ENCODE measurements at regions not wholly inside any gene's neighbourhood (a gene's known extent, or its start where the extent isn't known, plus 50 kb on each side); places are given as distances from the start of the nearest gene placed in this dataset.

GRCh38 chr5:74953937-74954720, 87.9 kb upstream of the FAM169A start:
- H3K4me1 ChIP-seq (ENCODE audit: control insufficient read depth, insufficient read depth, low read length): no peaks in the 10 kb centered on the region
- no peaks in the 10 kb centered on the region for H3K27me3 ChIP-seq (ENCODE audit: control insufficient read depth, insufficient read depth)
- 54% methylated on average over 8 of the region's 8 CpGs for WGBS
- no peak overlapping the region for H3K27ac ChIP-seq (ENCODE audit: low read length)
- intact Hi-C loops (cut with DNase I): no loop called here
- no peak for DNase-seq
- H3K4me3 ChIP-seq (ENCODE audit: low read length): no peak overlapping the region
- ATAC-seq: no peak
- H3K9me3 ChIP-seq (ENCODE audit: control insufficient read depth, low read length): no peaks in the 10 kb centered on the region

GRCh38 chr5:74953554-74953936, 87.4 kb upstream of the FAM169A start:
- 92% methylated on average over 5 of the region's 5 CpGs for WGBS
- Histone ChIP-seq H3K27ac (ENCODE audit: low read length) (no peak overlapping the region), H3K4me1 (ENCODE audit: control insufficient read depth, insufficient read depth, low read length) (no peaks in the 10 kb centered on the region), H3K4me3 (ENCODE audit: low read length) (no peak overlapping the region), H3K27me3 (ENCODE audit: control insufficient read depth, insufficient read depth) (no peaks in the 10 kb centered on the region), H3K9me3 (ENCODE audit: control insufficient read depth, low read length) (no peaks in the 10 kb centered on the region)
- intact Hi-C loops (cut with DNase I): no loop called here
- DNase-seq: no peak
- no peak for ATAC-seq

DNA sequence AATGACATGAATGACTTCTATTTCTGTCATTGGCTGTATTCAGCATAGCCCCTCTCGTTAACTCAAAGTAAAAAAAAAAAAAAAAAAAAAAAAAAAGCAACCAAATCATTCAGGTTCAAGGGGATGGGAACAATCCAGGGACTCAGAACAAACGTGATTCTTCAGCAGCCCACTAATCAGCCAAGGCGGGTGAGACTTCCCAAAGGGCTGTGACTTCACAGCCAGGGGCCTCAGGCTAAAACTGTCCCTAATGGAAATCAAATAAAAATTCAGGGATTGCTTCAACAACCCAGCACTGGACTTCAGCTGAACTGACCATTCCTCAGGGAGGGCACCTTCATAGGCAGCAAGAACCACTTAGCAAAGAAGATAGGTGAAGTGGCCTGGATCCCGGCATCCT, 86.2 kb upstream of the FAM169A start:
- 44% methylated on average over 4 of the region's 4 CpGs for WGBS
- intact Hi-C loops (cut with DNase I): no loop called here
- Histone ChIP-seq H3K9me3 (ENCODE audit: control insufficient read depth, low read length) (no peaks in the 10 kb centered on the region), H3K4me3 (ENCODE audit: low read length) (no peak overlapping the region), H3K27ac (ENCODE audit: low read length) (no peak overlapping the region), H3K4me1 (ENCODE audit: control insufficient read depth, insufficient read depth, low read length) (no peaks in the 10 kb centered on the region), H3K27me3 (ENCODE audit: control insufficient read depth, insufficient read depth) (no peaks in the 10 kb centered on the region)
- ATAC-seq (no peak), DNase-seq (no peak)

DNA sequence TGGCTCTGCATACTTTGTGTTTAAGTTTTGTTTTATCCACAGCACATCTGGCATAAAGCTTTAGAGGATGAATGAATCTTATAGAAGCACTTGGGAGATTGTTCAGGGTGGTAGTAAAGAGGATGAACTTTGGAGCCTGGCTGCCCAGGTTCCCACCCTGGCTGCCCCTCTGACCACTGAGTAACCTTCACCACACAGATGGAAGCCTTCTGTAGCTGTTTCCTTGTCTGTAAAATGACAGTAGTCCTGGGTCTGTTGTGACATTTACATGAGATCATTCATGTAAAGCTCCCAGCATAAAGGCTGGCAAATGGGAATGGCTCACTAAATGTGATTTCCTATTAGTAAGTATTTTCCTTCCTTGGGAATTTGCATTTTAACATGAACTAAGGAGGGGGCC, 85.7 kb upstream of the FAM169A start:
- ATAC-seq (no peak), DNase-seq (no peak)
- no peak overlapping the region for H3K27ac ChIP-seq (ENCODE audit: low read length)
- no peak overlapping the region for H3K4me3 ChIP-seq (ENCODE audit: low read length)
- H3K27me3 ChIP-seq (ENCODE audit: control insufficient read depth, insufficient read depth): no peaks in the 10 kb centered on the region
- H3K4me1 ChIP-seq (ENCODE audit: control insufficient read depth, insufficient read depth, low read length): no peaks in the 10 kb centered on the region
- intact Hi-C loops (cut with DNase I): no loop called here
- H3K9me3 ChIP-seq (ENCODE audit: control insufficient read depth, low read length): no peaks in the 10 kb centered on the region

DNA sequence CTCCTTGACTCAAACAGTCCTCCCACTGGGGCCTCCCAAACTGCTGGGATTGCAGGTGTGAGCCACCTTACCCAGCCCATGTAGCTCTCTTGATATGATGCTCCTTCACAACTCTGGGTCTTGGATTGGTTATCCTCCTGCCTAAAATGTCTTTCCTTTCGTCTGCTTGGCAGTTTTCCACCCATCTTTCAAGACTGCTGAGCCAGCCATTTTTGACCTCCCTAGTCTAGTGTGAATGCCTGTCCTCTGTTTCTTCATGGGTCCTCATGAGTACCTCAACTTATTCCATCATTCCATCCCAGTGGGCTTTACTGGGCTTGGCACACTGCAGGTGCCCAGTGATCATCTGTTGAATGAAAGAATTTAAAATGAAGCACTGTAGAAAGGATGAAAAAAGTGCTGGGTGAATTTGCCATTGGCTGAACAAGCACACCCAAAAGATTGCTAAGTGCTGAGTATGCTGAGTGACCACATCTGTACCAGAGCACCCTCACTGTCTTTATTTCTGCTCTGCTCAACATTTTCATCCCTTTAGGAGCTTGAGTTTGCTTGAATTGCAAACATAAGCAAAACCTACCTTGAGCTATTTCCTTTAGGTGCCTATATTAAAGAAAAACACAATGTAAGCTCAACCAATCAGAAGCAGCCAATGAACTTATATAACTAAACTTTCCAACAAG, 84.8 kb upstream of the FAM169A start:
- Histone ChIP-seq H3K9me3 (ENCODE audit: control insufficient read depth, low read length) (no peaks in the 10 kb centered on the region), H3K27me3 (ENCODE audit: control insufficient read depth, insufficient read depth) (no peaks in the 10 kb centered on the region), H3K4me3 (ENCODE audit: low read length) (no peak overlapping the region), H3K4me1 (ENCODE audit: control insufficient read depth, insufficient read depth, low read length) (no peaks in the 10 kb centered on the region), H3K27ac (ENCODE audit: low read length) (no peak overlapping the region)
- ATAC-seq (no peak), DNase-seq (no peak)
- intact Hi-C loops (cut with DNase I): no loop called here
- WGBS: 70% methylated on average over 1 of the region's 1 CpG

DNA sequence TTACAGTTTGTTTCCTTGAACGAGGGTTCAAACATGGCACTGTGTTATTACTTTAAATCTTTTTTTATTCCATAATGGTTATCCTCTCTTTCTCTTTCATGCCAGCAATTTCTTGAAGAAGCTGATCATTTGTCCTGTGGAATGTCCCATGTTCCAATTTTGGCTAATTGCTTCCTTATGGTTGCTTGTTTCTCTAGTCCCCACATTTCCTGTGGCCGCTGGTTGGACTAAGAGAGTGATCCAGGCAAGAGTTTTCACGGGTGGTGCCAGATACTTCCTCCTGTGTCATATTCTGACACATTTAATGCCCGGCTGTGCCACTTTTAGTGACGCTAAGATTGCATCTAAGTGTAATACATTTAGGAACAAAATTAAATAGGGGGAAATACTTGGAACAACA, 83.8 kb upstream of the FAM169A start:
- ATAC-seq (no peak), DNase-seq (no peak)
- Histone ChIP-seq H3K27ac (ENCODE audit: low read length) (no peak overlapping the region), H3K9me3 (ENCODE audit: control insufficient read depth, low read length) (no peaks in the 10 kb centered on the region), H3K27me3 (ENCODE audit: control insufficient read depth, insufficient read depth) (no peaks in the 10 kb centered on the region), H3K4me1 (ENCODE audit: control insufficient read depth, insufficient read depth, low read length) (no peaks in the 10 kb centered on the region), H3K4me3 (ENCODE audit: low read length) (no peak overlapping the region)
- 62% methylated on average over 5 of the region's 5 CpGs for WGBS
- intact Hi-C loops (cut with DNase I): no loop called here

DNA sequence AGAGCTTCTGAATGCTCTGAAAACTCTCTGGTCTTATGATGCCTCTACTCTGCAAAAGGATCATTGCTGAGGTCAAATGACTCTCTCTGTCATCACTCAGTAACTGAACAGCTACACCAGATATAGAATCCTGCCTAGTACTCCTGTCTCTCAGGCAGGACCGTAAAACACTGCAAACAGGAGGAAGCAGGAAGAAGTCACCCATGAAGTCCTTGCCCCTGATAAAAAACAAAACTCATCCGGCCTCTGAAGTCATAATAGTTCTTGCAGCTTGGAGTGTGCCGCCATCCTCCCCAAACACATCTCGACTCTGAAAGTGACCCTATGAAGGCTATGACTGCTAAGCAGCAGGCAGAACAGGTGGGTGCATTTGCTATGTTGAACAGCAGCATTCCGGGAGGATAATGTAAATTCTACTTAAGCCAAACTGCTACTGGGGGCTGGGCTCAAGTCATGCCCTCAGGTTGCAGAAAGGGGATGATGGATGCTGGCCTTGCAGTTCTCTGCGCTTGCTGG, 81.9 kb upstream of the FAM169A start:
- Histone ChIP-seq H3K4me3 (ENCODE audit: low read length) (no peak overlapping the region), H3K9me3 (ENCODE audit: control insufficient read depth, low read length) (no peaks in the 10 kb centered on the region)
- 38% methylated on average over 6 of the region's 6 CpGs for WGBS

GRCh38 chr5:74946471-74946870, 80.3 kb upstream of the FAM169A start:
- no peaks in the 10 kb centered on the region for H3K4me1 ChIP-seq (ENCODE audit: control insufficient read depth, insufficient read depth, low read length)
- WGBS: 89% methylated on average over 4 of the region's 4 CpGs
- no peak overlapping the region for H3K27ac ChIP-seq (ENCODE audit: low read length)
- no peak overlapping the region for H3K4me3 ChIP-seq (ENCODE audit: low read length)
- ATAC-seq: no peak
- no peaks in the 10 kb centered on the region for H3K9me3 ChIP-seq (ENCODE audit: control insufficient read depth, low read length)
- no peak for DNase-seq
- no peaks in the 10 kb centered on the region for H3K27me3 ChIP-seq (ENCODE audit: control insufficient read depth, insufficient read depth)
- intact Hi-C loops (cut with DNase I): no loop called here

More for the DNA sequence above, 81.9 kb upstream of the FAM169A start:
- peak; percentile 29 to 55 for ATAC-seq
- H3K27ac ChIP-seq (ENCODE audit: low read length): no peak overlapping the region
- DNase-seq: no peak
- intact Hi-C loops (cut with DNase I): no loop called here
- H3K27me3 ChIP-seq (ENCODE audit: control insufficient read depth, insufficient read depth): no peaks in the 10 kb centered on the region
- H3K4me1 ChIP-seq (ENCODE audit: control insufficient read depth, insufficient read depth, low read length): no peaks in the 10 kb centered on the region

DNA sequence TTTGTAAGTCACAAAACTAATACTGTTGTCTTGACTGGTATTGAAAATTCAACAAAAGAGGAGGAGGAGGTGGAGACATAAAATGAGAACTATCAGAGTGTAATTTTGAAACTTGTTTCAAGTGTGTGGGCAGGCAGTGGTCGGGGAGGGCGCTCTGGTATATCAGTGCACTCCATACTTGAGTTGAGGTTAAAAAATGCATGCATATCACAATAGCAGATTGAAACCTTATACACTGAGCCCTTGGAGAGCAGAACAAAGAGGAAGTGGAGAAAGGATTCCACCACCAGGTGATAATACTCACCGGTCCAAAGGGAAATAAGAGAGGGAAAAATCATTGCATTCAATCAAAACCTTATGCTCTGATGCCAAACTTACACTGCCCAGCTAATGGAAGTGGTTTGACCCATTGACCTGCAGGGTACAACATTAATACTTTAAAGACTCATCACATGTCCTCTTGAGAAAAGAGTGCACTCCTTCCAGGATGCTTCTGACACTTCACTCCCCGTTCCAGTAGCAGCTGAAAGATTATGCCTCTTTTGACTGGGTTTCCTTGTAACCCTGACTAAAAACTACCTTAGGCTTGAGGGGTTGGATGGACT, 79.5 kb upstream of the FAM169A start:
- no peaks in the 10 kb centered on the region for H3K4me1 ChIP-seq (ENCODE audit: control insufficient read depth, insufficient read depth, low read length)
- no peak overlapping the region for H3K4me3 ChIP-seq (ENCODE audit: low read length)
- intact Hi-C loops (cut with DNase I): no loop called here
- ATAC-seq (no peak), DNase-seq (no peak)
- no peaks in the 10 kb centered on the region for H3K27me3 ChIP-seq (ENCODE audit: control insufficient read depth, insufficient read depth)
- WGBS: 60% methylated on average over 4 of the region's 4 CpGs
- no peak overlapping the region for H3K27ac ChIP-seq (ENCODE audit: low read length)
- H3K9me3 ChIP-seq (ENCODE audit: control insufficient read depth, low read length): no peaks in the 10 kb centered on the region

DNA sequence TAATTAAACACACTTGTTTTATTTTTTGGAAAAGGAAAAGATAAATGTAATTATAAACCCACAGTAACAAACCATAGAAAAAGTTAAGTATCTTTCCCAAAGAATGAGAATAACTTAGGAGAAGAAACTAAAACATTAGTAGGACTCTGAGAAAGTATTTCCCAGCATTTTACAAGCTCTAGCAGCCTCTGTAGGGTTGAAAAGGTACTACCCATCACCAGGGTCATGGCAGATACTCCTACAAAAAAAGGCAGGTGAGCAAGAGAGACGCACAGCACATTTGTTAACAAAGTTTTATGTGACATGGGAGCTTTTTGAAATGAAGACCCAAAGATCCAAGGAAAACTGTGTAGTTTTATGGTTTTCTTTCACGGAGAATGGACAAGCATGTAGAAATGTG, 77.7 kb upstream of the FAM169A start:
- ATAC-seq (no peak), DNase-seq (no peak)
- no peaks in the 10 kb centered on the region for H3K4me1 ChIP-seq (ENCODE audit: control insufficient read depth, insufficient read depth, low read length)
- 61% methylated on average over 2 of the region's 2 CpGs for WGBS
- H3K4me3 ChIP-seq (ENCODE audit: low read length): no peak overlapping the region
- no peaks in the 10 kb centered on the region for H3K9me3 ChIP-seq (ENCODE audit: control insufficient read depth, low read length)
- intact Hi-C loops (cut with DNase I): no loop called here
- H3K27ac ChIP-seq (ENCODE audit: low read length): no peak overlapping the region
- H3K27me3 ChIP-seq (ENCODE audit: control insufficient read depth, insufficient read depth): no peaks in the 10 kb centered on the region

DNA sequence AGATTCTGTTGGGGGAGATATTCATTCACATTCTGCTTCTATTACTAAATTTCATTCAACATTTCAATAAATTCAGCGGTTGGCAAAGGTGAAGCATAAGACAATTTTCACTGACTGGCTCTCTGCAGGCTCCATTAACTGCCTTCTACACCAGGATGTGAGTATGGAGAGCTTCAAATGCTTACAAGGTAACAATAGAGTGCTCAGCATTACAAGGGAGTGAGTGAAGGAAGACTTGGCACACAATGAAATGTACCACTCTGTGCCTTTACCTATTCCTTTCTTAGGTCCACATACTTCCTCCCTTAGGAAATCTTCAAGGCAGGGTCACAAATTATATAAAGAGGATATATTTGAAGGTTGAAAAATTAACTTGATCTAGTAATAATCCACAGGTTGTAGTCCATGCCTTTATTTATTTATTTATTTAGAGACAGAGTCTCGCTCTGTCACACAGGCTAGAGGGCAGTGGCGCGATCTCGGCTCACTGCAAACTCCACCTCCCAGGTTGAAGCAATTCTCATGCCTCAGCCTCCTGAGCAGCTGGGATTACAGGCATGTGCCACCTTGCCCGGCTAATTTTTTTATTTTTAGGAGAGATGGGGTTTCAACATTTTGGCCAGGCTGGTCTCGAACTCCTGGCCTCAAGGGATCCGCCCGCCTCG, 76.6 kb upstream of the FAM169A start:
- H3K9me3 ChIP-seq (ENCODE audit: control insufficient read depth, low read length): no peaks in the 10 kb centered on the region
- DNase-seq (no peak), ATAC-seq (no peak)
- H3K4me3 ChIP-seq (ENCODE audit: low read length): no peak overlapping the region
- H3K27me3 ChIP-seq (ENCODE audit: control insufficient read depth, insufficient read depth): no peaks in the 10 kb centered on the region
- intact Hi-C loops (cut with DNase I): no loop called here
- no peaks in the 10 kb centered on the region for H3K4me1 ChIP-seq (ENCODE audit: control insufficient read depth, insufficient read depth, low read length)
- 88% methylated on average over 10 of the region's 10 CpGs for WGBS
- no peak overlapping the region for H3K27ac ChIP-seq (ENCODE audit: low read length)

All from right cardiac atrium (tissue), 5 donors.